Left lobe of liver (tissue), 2 donors: ENCODE measurements at regions not wholly inside any gene's neighbourhood (a gene's known extent, or its start where the extent isn't known, plus 50 kb on each side); places are given as distances from the start of the nearest gene placed in this dataset.
"Not testable (repeated sequence)": the region's sequence is repeated elsewhere in the genome, so short reads cannot be mapped to it uniquely, and the experiment has no call there.

Experiments
- ATAC-seq: fragments of 200-7000 bp; cut with Tn5 transposase; one replicate; pipeline ENCODE4 v1.9.1; 2020; ENCODE audit warnings: mild to moderate bottlenecking, moderate library complexity
- DNase-seq: peaks from one replicate; pipeline ENCODE4 v3.0.0-alpha.2; 2020; ENCODE audit warnings: low spot score
- donor health status: DM: no; HTN: no; CAD: no; lungs with moderate emphysema.
- donor health status: DM: no; HTN: yes; CAD: no.

- ATAC-seq (no peak), DNase-seq (no peak)
Observed at GRCh38 chr4:124432500-124432899, 280.0 kb downstream of the ANKRD50 start.

- no peak for ATAC-seq
- no peak for DNase-seq
Observed at GRCh38 chr4:124433044-124433443, 279.5 kb downstream of the ANKRD50 start.

- DNase-seq (no peak), ATAC-seq (no peak)
Observed at GRCh38 chr4:124433500-124433899, 279.0 kb downstream of the ANKRD50 start.

GRCh38 chr4:124435274-124435950 is 277.1 kb downstream of the ANKRD50 start:
- no peak for DNase-seq
- no peak for ATAC-seq

GRCh38 chr4:124437853-124438495 is 274.6 kb downstream of the ANKRD50 start:
- no peak for DNase-seq
- no peak for ATAC-seq

- ATAC-seq: no peak
- no peak for DNase-seq
Observed at GRCh38 chr4:124445071-124445470, 267.5 kb downstream of the ANKRD50 start.

GRCh38 chr4:124449881-124450280 is 262.7 kb downstream of the ANKRD50 start:
- DNase-seq (no peak), ATAC-seq (no peak)

GRCh38 chr4:124450851-124451250 is 261.7 kb downstream of the ANKRD50 start:
- DNase-seq (no peak), ATAC-seq (no peak)

- no peak for DNase-seq
- ATAC-seq: peak; percentile 36
Observed at GRCh38 chr4:124454772-124455270, 257.7 kb downstream of the ANKRD50 start.

GRCh38 chr4:124455671-124456070 is 256.9 kb downstream of the ANKRD50 start:
- DNase-seq (no peak), ATAC-seq (no peak)

- ATAC-seq: no peak
- DNase-seq: no peak
Observed at GRCh38 chr4:124459196-124459940, 253.2 kb downstream of the ANKRD50 start.

GRCh38 chr4:124459941-124460310 is 252.6 kb downstream of the ANKRD50 start:
- ATAC-seq (no peak), DNase-seq (no peak)

- not testable (repeated sequence) for ATAC-seq
Observed at GRCh38 chr4:124461592-124461991, 250.9 kb downstream of the ANKRD50 start.

GRCh38 chr4:124462954-124463828 is 249.3 kb downstream of the ANKRD50 start:
- DNase-seq (no peak), ATAC-seq (no peak)

More at GRCh38 chr4:124461592-124461991, 250.9 kb downstream of the ANKRD50 start:
- not testable (repeated sequence) for DNase-seq

GRCh38 chr4:124464836-124465235 is 247.7 kb downstream of the ANKRD50 start:
- ATAC-seq (no peak), DNase-seq (no peak)

GRCh38 chr4:124468360-124468759 is 244.2 kb downstream of the ANKRD50 start:
- DNase-seq (no peak), ATAC-seq (peak; percentile 88)

- ATAC-seq (no peak), DNase-seq (no peak)
Observed at GRCh38 chr4:124469981-124470380, 242.6 kb downstream of the ANKRD50 start.

- no peak for ATAC-seq
- no peak for DNase-seq
Observed at GRCh38 chr4:124478470-124478869, 234.1 kb downstream of the ANKRD50 start.

- no peak for ATAC-seq
Observed at GRCh38 chr4:124480061-124480460, 232.5 kb downstream of the ANKRD50 start.

GRCh38 chr4:124481123-124481522 is 231.4 kb downstream of the ANKRD50 start:
- DNase-seq: no peak
- ATAC-seq: no peak

More at GRCh38 chr4:124480061-124480460, 232.5 kb downstream of the ANKRD50 start:
- no peak for DNase-seq
